Aorta (tissue), 5 donors: ENCODE measurements at regions not wholly inside any gene's neighbourhood (a gene's known extent, or its start where the extent isn't known, plus 50 kb on each side); places are given as distances from the start of the nearest gene placed in this dataset.
"Not testable (repeated sequence)": the region's sequence is repeated elsewhere in the genome, so short reads cannot be mapped to it uniquely, and the experiment has no call there.

Experiments used
- ATAC-seq: fragments of 200-7000 bp; cut with Tn5 transposase; one replicate; pipeline ENCODE4 v1.9.1; 2022; ENCODE audit warnings: moderate library complexity; ENCODE audit not compliant: low FRiP score
- DNase-seq, 2 donors: peaks; one replicate each; pipeline ENCODE4 v3.0.0-alpha.2; 2020
- H3K27ac ChIP-seq, 2 donors: one replicate each; pipeline ENCODE4 v1.5.1; 2013; ENCODE audit warnings: low read length in 2 of 2, mild to moderate bottlenecking in 2 of 2, moderate library complexity in 2 of 2, control low read depth in 1 of 2, inconsistent platforms in 1 of 2, low read depth in 1 of 2
- H3K27me3 ChIP-seq, 2 donors: one replicate each; pipeline ENCODE4 v1.6.1; 2013; ENCODE audit warnings: control low read depth in 1 of 2, low read length in 1 of 2, mild to moderate bottlenecking in 1 of 2, moderate library complexity in 1 of 2; ENCODE audit not compliant: insufficient read depth in 2 of 2, control insufficient read depth in 1 of 2
- H3K36me3 ChIP-seq, 2 donors: one replicate each; pipeline ENCODE4 v1.6.1; 2013; ENCODE audit warnings: control low read depth in 1 of 2, low read length in 1 of 2, mild to moderate bottlenecking in 1 of 2; ENCODE audit not compliant: insufficient read depth in 2 of 2, control insufficient read depth in 1 of 2
- H3K4me1 ChIP-seq, 2 donors: one replicate each; pipeline ENCODE4 v1.6.1; 2013; ENCODE audit warnings: low read length in 2 of 2, control low read depth in 1 of 2, mild to moderate bottlenecking in 1 of 2, moderate library complexity in 1 of 2; ENCODE audit not compliant: insufficient read depth in 2 of 2, control insufficient read depth in 1 of 2
- H3K4me3 ChIP-seq, 2 donors: one replicate each; pipeline ENCODE4 v1.5.1; 2013; ENCODE audit warnings: low read length in 2 of 2, control low read depth in 1 of 2, mild to moderate bottlenecking in 1 of 2
- H3K9me3 ChIP-seq: one replicate; pipeline ENCODE4 v1.6.1; 2013; ENCODE audit warnings: mild to moderate bottlenecking, low read length; ENCODE audit not compliant: control insufficient read depth
- WGBS, 2 donors: extraction: QIAGEN DNeasy Blood & Tissue Kit; methylation state at CpG; one replicate each; pipeline ENCODE4 v1.1.7; 2013; 5-methylcytosine and 5-hydroxymethylcytosine counted together
- intact Hi-C, 2 donors: fragments of 100-400 bp; cut with DNase I; formaldehyde crosslinking; loops; one replicate each; pipeline versions ENCODE4 v1.14.2 to v1.15.0; 2022
- donor health status: healthy with polysubstance abuse.
- donor health status: Bipolar disorder and iron deficiency.
- donor health status: DM: no; HTN: no; CAD: no.
- donor health status: DM: no; HTN: no; CAD: no.
- donor health status: DM: yes; HTN: yes; CAD: no.

GRCh38 chrX:83077606-83078005 lies 430.5 kb upstream of the POU3F4 start:
- Histone ChIP-seq H3K27ac (no peak overlapping the region), H3K4me1 (no peaks in the 10 kb centered on the region), H3K4me3 (no peak overlapping the region), H3K36me3 (no peaks in the 10 kb centered on the region), H3K27me3 (no peaks in the 10 kb centered on the region), H3K9me3 (no peaks in the 10 kb centered on the region)
- ATAC-seq: no peak
- intact Hi-C loops: no loop called here
- 58 to 76% methylated on average over 1 of the region's 1 CpG for WGBS, 2 donors
- no peak for DNase-seq

GRCh38 chrX:83101961-83102360 lies 406.1 kb upstream of the POU3F4 start:
- no peak overlapping the region for H3K4me3 ChIP-seq
- 80 to 96% methylated on average over 2 of the region's 2 CpGs for WGBS, 2 donors
- DNase-seq: no peak
- no peak overlapping the region for H3K27ac ChIP-seq
- no peak for ATAC-seq
- H3K27me3 ChIP-seq: no peaks in the 10 kb centered on the region
- no peaks in the 10 kb centered on the region for H3K4me1 ChIP-seq
- intact Hi-C loops: no loop called here
- H3K36me3 ChIP-seq: no peaks in the 10 kb centered on the region
- no peaks in the 10 kb centered on the region for H3K9me3 ChIP-seq

- ATAC-seq (no peak), DNase-seq (no peak)
- intact Hi-C loops: no loop called here
- no peak overlapping the region for H3K4me3 ChIP-seq
- H3K27me3 ChIP-seq: no peaks in the 10 kb centered on the region
- no peak overlapping the region for H3K27ac ChIP-seq
- no peaks in the 10 kb centered on the region for H3K36me3 ChIP-seq
- H3K9me3 ChIP-seq: no peaks in the 10 kb centered on the region
- 75 to 85% methylated on average over 1 of the region's 1 CpG for WGBS, 2 donors
- H3K4me1 ChIP-seq: no peaks in the 10 kb centered on the region
Measured at GRCh38 chrX:83108278-83108677, 399.8 kb upstream of the POU3F4 start.

GRCh38 chrX:83145876-83146275 lies 362.2 kb upstream of the POU3F4 start:
- ATAC-seq (no peak), DNase-seq (no peak)
- H3K4me3 ChIP-seq: no peak overlapping the region
- H3K27me3 ChIP-seq: no peaks in the 10 kb centered on the region
- intact Hi-C loops: no loop called here
- H3K9me3 ChIP-seq: no peaks in the 10 kb centered on the region
- 38 to 51% methylated on average over 5 of the region's 5 CpGs for WGBS, 2 donors
- no peaks in the 10 kb centered on the region for H3K4me1 ChIP-seq
- H3K36me3 ChIP-seq: no peaks in the 10 kb centered on the region
- no peak overlapping the region for H3K27ac ChIP-seq

- DNase-seq (no peak), ATAC-seq (no peak)
- Histone ChIP-seq H3K36me3 (no peaks in the 10 kb centered on the region), H3K4me3 (no peak overlapping the region), H3K9me3 (no peaks in the 10 kb centered on the region), H3K27ac (no peak overlapping the region), H3K27me3 (no peaks in the 10 kb centered on the region), H3K4me1 (no peaks in the 10 kb centered on the region)
- 31 to 46% methylated on average over 4 of the region's 4 CpGs for WGBS, 2 donors
- intact Hi-C loops: no loop called here
Measured at GRCh38 chrX:83160096-83160495, 348.0 kb upstream of the POU3F4 start.

- H3K27ac ChIP-seq, H3K27me3 ChIP-seq, H3K4me1 ChIP-seq, H3K4me3 ChIP-seq, ATAC-seq, DNase-seq, H3K36me3 ChIP-seq, H3K9me3 ChIP-seq, intact Hi-C loops: not testable (repeated sequence)
- WGBS, 2 donors: 72 to 88% methylated on average over 5 of the region's 5 CpGs
Measured at GRCh38 chrX:83164063-83164462, 344.0 kb upstream of the POU3F4 start.

GRCh38 chrX:83169683-83170082 lies 338.4 kb upstream of the POU3F4 start:
- intact Hi-C loops: no loop called here
- Histone ChIP-seq H3K27ac (no peak overlapping the region), H3K9me3 (no peaks in the 10 kb centered on the region), H3K27me3 (no peaks in the 10 kb centered on the region), H3K4me1 (no peaks in the 10 kb centered on the region), H3K4me3 (no peak overlapping the region), H3K36me3 (no peaks in the 10 kb centered on the region)
- no peak for ATAC-seq
- WGBS, 2 donors: 66 to 75% methylated on average over 2 of the region's 2 CpGs
- DNase-seq: no peak

- Histone ChIP-seq H3K4me1 (no peaks in the 10 kb centered on the region), H3K36me3 (no peaks in the 10 kb centered on the region), H3K9me3 (no peaks in the 10 kb centered on the region), H3K4me3 (no peak overlapping the region), H3K27ac (no peak overlapping the region), H3K27me3 (no peaks in the 10 kb centered on the region)
- ATAC-seq: no peak
- whole genome bisulfite sequencing, 2 donors: 72 to 83% methylated on average over 6 of the region's 6 CpGs
- no peak for DNase-seq
- intact Hi-C loops: no loop called here
Measured at GRCh38 chrX:83185010-83185409, 323.1 kb upstream of the POU3F4 start.

GRCh38 chrX:83185887-83186286 lies 322.2 kb upstream of the POU3F4 start:
- Histone ChIP-seq H3K4me3 (no peak overlapping the region), H3K9me3 (no peaks in the 10 kb centered on the region), H3K4me1 (no peaks in the 10 kb centered on the region), H3K36me3 (no peaks in the 10 kb centered on the region), H3K27me3 (no peaks in the 10 kb centered on the region), H3K27ac (no peak overlapping the region)
- WGBS, 2 donors: 55 to 87% methylated on average over 5 of the region's 5 CpGs
- intact Hi-C loops: no loop called here
- DNase-seq: no peak
- ATAC-seq: peak; percentile 17
